ENCODE measurements at regions not wholly inside any gene's neighbourhood (a gene's known extent, or its start where the extent isn't known, plus 50 kb on each side); places are given as distances from the start of the nearest gene placed in this dataset.

DNA sequence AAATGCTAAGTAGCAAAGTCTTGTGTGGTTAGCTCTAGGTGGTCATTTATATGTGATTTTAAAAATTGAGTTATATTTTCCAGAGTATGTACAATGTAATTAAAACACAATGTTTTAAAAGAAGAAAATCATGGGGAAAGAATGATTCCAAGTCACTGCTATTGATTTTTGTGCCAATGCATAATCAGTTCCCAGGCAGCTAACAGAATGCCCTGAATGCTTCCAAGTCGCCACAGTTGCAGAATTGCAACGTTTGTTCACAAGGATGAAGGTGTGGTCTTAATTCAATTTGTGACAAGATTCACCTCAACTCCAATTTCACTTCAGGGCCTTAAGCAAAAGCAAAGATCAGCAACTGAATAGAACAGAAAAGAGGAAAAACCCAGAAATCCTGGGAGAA, 200.4 kb downstream of the SPP2 start:
- TF ChIP-seq EZH2 (IDR thresholded peaks at IDR 0.05) (no peak), POLR2AphosphoS5 (IDR thresholded peaks at IDR 0.05; ENCODE audit: borderline replicate concordance, low read depth, low read length) (no peak)
